ENCODE measurements at regions not wholly inside any gene's neighbourhood (a gene's known extent, or its start where the extent isn't known, plus 50 kb on each side); places are given as distances from the start of the nearest gene placed in this dataset.

- TF ChIP-seq EP300 (IDR thresholded peaks at IDR 0.05; ENCODE audit: borderline replicate concordance) (no peak), EGR1 (IDR thresholded peaks at IDR 0.05) (no peak), TAF1 (IDR thresholded peaks at IDR 0.05; ENCODE audit: low read depth) (no peak), FOXM1 (IDR thresholded peaks at IDR 0.05; ENCODE audit: borderline replicate concordance, low read depth) (no peak), USF1 (IDR thresholded peaks at IDR 0.05) (no peak), RAD21 (IDR thresholded peaks at IDR 0.05; ENCODE audit: low read depth) (no peak), YY1 (IDR thresholded peaks at IDR 0.05; ENCODE audit: low read depth) (no peak), MAX (IDR thresholded peaks at IDR 0.05) (no peak), REST (IDR thresholded peaks at IDR 0.05; ENCODE audit: low read depth) (no peak), TEAD4 (IDR thresholded peaks at IDR 0.05) (no peak), TCF12 (IDR thresholded peaks at IDR 0.05; ENCODE audit: low read depth) (no peak)
Observed at GRCh38 chr5:75985077-75985476, 98.1 kb upstream of the SV2C start.

All from Ishikawa (cell line).